Suprapubic skin (tissue), 4 donors: ENCODE measurements at regions not wholly inside any gene's neighbourhood (a gene's known extent, or its start where the extent isn't known, plus 50 kb on each side); places are given as distances from the start of the nearest gene placed in this dataset.

Experiments used
- CTCF ChIP-seq, 2 donors: fragments of 200-600 bp in 1 of 2; fragments of 450-650 bp in 1 of 2; sonication (generic) in 1 of 2; IDR thresholded peaks; one replicate each; pipeline ENCODE4 v1.5.1; 2016 to 2019; ENCODE audit warnings: antibody characterized with exemption in 2 of 2, mild to moderate bottlenecking in 1 of 2, moderate library complexity in 1 of 2
- EP300 ChIP-seq: sonication (generic); formaldehyde crosslinking; IDR thresholded peaks from one replicate; pipeline ENCODE4 v1.6.1; 2017; ENCODE audit warnings: antibody characterized with exemption
- POLR2A ChIP-seq, 2 donors: fragments of 450-650 bp; IDR thresholded peaks; one replicate each; pipeline ENCODE4 v1.6.1; 2017; ENCODE audit warnings: antibody characterized with exemption in 2 of 2, mild to moderate bottlenecking in 2 of 2, moderate library complexity in 2 of 2
- POLR2AphosphoS5 ChIP-seq, 3 donors: sonication (generic); formaldehyde crosslinking; IDR thresholded peaks; one replicate each; pipeline ENCODE4 v1.6.1; 2017; ENCODE audit warnings: antibody characterized with exemption in 3 of 3

- no peak for TF ChIP-seq CTCF (IDR thresholded peaks at IDR 0.05)
- TF ChIP-seq POLR2A (IDR thresholded peaks at IDR 0.05): no peak
- TF ChIP-seq POLR2AphosphoS5 (IDR thresholded peaks at IDR 0.05): no peak
- TF ChIP-seq EP300: no peak
Measured at GRCh38 chrX:121122332-121122731, 74.9 kb downstream of the GLUD2 start.
